HG03095 (cell line): ENCODE measurements at regions not wholly inside any gene's neighbourhood (a gene's known extent, or its start where the extent isn't known, plus 50 kb on each side); places are given as distances from the start of the nearest gene placed in this dataset.
"Not testable (repeated sequence)": the region's sequence is repeated elsewhere in the genome, so short reads cannot be mapped to it uniquely, and the experiment has no call there.

Experiments
- ATAC-seq: cut with Tn5 transposase; IDR thresholded peaks from one replicate; pipeline ENCODE4 v1.9.1; 2021; ENCODE audit warnings: moderate library complexity; ENCODE audit not compliant: unreplicated experiment

GRCh38 chr1:120282744-120283464 is 106.6 kb upstream of the SEC22B start:
- not testable (repeated sequence) for ATAC-seq

- not testable (repeated sequence) for ATAC-seq
Measured at GRCh38 chr1:120278259-120278610, 101.9 kb upstream of the SEC22B start.

DNA sequence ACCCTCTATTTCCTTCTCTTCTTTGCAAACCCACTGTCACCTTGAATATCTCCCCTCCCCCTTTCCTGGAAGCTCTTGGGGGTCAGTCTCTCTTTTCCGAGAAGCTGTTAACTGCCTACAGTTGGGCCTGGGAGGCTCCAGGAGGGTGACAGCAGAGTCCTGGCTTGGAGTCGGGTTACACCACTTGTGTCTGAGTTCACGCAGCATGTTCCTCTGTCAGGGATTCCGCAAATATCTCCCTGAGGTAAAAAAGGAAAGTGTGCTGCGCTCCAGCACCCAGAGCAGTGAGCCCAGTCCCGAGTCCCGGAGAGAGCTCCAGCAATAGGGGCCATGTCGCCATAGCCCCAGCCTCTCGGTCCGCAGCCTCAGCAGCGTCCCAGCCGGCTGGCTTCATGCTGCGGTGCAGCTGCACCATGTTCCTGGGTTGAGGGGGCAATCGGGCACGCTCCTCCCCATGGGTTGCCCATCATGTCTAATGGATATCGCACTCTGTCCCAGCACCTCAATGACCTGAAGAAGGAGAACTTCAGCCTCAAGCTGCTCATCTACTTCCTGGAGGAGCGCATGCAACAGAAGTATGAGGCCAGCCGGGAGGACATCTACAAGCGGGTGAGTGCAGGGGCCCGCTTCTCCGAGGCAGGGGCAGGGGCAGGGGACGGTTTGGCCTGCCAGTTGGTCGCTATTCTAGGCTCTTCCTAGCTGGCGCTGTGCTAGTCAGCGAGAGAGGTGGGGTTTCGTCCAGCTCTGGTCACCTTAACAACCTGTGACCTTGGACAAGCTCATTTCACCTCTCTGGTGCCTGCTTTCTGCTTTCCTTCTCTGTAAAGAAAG is 101.3 kb upstream of the SEC22B start:
- ATAC-seq = not testable (repeated sequence)

GRCh38 chr1:120276710-120277109 is 100.4 kb upstream of the SEC22B start:
- ATAC-seq = not testable (repeated sequence)

DNA sequence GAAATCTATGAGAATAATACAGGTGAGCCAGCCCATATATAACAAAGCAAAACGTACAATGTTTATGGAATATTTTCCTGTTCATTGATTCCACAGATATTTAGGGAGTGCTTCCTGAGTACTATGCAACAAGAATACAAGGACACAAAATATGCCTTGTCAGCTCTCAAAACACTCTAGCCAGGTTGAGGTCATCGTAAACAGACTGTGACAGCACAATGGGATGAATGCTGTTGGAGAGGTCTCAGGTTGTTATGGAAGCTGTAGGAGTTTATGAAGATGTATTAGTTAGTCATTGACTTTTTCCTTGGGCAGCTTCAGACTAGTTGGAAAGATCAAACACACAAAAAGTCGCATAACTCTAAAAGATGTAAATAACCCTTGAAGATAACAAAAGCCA is 98.1 kb upstream of the SEC22B start:
- not testable (repeated sequence) for ATAC-seq

DNA sequence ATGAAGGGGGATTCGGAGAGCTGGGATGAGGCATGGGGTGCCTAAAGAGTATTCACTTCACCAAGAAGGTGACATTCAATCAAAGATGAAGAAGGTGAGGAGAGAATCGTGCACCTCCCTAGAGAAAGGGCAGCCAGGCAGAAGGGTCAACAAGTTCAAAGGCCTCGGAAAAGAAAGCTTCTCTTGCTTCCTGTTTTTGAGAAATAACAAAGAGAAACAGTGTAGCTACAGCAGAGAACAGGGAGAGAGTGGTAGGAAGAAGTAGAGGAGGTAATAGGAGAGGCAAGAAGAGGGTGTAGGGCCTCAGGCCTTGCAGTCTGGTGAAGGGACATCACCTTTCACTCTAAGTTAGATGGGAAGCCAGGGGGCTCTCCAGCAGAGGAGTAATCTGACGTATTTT is 97.0 kb upstream of the SEC22B start:
- not testable (repeated sequence) for ATAC-seq

GRCh38 chr1:120272242-120272641 is 95.9 kb upstream of the SEC22B start:
- not testable (repeated sequence) for ATAC-seq

DNA sequence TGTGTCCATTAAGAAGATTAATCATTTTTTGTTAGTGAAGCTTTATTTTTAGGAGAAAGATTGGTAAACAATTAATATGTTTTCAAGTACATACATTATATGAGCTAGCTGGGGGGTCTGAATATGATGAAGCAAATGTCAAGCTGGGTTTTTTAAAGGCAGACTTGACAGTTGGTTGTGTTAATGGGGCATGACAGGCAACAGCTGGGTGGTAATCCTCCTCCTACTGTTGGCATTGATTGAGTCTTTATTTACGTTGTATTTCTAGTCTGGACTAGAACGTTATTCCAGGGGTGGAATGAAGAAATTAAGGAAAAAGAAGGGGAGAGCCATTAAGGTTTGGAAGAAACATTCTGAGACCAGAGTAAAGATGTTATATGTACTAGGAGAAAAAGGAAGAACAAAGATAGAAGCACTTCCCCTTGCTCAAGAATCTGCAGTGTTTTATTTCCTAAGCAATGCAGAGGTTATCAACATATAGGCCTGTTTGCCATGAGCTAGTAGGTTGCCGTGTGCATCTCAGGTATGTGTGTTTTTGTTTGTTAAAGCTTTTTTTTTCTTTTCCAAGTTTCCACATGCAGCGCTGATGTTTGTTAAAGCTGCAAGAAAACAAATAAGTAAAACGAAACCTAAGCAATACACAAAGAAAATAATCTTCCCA is 95.4 kb upstream of the SEC22B start:
- ATAC-seq = not testable (repeated sequence)

DNA sequence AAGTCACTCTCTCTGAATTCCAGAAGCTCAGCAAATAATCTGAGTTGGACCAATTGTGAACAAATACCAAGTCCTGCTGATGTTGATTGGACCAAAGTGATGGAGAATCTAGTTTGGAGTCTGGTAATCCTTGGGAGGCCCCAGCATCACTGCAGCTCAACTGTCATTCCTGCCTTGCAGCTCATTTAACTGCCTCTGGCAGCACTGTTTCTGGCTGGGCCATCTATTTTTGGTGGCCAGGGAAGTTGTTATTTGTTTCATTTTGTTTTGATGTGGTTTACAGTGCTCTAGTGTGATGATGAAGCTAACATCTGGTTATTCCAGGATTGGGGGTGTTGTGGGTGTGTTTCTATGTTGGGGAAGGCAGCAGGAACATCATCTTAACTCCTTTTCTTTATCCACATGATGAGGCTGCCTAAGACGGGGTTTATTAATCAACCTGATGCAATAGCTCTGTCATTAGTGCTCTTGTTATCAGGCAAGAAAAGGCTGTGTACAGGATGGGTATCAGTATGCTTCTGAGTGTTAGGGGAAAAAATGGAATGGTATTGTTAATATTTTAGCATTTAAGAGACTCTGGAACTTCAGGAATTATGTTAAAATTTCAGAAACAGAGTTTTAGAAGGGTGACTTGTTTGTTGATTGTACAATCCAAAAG is 91.7 kb upstream of the SEC22B start:
- not testable (repeated sequence) for ATAC-seq

DNA sequence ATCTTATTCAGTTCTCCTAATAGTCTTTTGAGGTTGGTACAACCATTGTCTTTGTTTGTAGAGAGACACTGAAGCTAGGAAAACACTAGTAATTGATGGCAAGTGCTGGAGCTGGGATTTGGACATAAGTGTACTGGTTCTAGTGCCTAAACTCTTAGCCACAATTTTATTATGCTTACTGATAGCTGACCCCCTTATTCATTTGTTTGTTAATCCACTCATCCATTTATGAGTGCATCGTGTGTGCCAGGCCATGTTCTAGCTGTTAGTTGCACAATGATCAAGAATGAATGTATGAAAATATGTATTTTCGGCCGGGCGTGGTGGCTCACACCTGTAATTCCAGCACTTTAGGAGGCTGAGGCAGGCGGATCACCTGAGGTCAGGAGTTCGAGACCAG is 88.2 kb upstream of the SEC22B start:
- not testable (repeated sequence) for ATAC-seq

DNA sequence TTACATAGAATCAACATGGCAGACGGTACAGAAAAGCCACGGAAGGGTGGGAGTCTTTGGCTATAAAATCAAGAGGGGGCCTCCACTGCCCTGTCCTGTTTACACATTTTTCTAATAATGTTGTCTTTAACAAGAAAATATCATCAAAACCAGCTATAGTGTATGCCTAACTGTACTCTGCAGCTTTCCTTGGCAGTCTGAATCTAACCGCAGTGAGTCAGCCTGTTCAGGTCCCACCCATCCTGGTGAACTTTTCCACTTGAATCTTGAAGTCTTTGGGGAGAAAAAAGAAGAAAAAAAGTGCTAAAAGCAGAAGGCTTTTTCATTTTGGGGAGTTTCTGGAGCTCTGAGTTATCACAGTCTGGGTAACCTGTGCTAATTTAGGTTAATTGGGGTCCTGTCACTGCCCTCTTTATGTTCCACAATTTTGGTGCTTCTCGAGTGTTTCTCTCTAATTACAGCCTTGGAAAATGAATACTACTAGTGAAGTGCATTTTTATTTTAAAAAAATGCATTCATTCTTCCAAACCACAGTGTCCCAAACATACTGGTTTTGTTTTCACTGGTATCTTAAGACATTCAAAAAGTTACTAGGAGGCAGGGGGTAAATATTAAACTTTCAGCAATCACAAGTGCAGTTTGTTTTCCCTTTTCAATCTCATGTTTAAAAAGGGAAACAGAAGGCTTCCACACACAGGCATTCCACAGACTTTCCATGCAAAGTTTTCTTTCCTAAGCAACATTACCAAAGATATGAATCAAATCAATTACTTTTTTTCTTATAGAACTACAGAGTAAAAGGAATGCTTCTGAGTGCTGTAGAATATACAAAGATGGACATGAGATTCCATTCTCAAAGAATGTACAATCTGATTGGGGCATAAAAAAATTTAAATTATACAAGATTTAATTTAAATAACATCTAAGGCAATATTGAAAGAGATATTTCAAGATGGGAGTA is 86.8 kb upstream of the SEC22B start:
- not testable (repeated sequence) for ATAC-seq

DNA sequence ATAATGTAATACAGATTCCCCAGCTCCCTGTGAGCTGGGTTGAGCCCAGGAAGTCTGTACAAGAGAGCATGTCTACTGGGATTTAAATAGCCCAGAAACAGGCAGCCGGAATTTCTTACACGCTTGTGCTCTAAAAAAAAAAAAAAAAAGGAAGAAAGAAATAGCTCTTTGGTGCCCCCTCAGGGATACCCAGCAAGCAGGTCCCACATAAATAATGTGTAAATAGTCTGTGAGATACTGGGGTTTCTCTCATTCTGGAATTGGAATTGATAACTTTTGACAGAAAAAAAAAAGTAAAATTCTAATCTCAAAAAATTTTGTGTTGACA is 81.4 kb upstream of the SEC22B start:
- not testable (repeated sequence) for ATAC-seq

DNA sequence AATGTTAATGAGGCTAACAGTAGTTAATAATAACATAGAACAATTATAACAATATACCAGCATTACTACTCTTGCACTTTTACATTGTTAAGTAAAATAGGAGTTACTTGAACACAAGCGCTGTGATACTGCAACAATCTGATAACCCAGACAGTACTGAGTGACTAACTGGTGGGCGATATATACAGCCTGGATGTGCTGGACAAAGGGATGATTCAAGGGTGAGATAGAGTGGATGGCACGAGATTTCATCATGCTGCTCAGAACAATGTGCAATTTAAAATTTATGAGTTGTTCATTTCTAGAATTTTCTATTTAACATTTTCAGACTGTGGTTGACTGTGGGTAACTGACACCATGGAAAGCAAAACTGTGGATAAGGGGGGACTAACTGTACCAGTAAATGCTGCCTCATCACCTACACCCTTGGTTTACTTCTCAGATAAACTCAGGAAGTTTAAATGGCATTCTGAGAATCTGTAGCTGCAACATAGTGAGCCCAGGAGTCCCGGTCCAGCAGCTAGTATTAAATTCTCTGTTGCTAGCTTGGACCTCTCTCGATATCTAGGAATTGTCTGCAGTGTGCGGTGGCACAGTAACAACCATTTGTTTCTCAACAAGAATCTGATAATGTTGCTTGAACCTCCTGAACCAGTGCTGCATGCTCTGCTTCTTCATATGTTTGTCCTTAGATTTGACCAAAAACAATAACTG is 80.9 kb upstream of the SEC22B start:
- not testable (repeated sequence) for ATAC-seq

DNA sequence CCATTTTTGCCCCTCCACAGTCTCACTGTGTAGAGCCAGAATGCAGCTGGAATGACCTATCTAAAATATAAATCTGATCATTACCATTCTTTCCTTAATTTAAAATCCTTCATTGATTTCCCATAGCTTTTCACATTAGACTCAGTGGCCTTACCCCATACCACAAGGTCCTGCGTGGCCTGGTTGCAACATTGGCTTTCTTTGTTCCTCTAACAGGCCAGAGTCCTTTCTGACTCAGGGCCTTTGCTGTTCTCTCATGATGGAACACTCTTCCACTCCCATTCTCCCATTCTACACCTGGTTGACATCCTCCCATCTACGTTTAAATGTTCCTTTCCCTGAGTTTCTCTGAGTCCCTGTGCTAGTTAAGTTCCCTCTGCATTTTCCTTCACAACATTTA is 74.4 kb upstream of the SEC22B start:
- ATAC-seq = not testable (repeated sequence)

GRCh38 chr1:120248726-120249427 is 72.6 kb upstream of the SEC22B start:
- not testable (repeated sequence) for ATAC-seq

GRCh38 chr1:120248203-120248602 is 71.9 kb upstream of the SEC22B start:
- not testable (repeated sequence) for ATAC-seq

GRCh38 chr1:120243867-120244266 is 67.5 kb upstream of the SEC22B start:
- not testable (repeated sequence) for ATAC-seq

- ATAC-seq = not testable (repeated sequence)
Measured at GRCh38 chr1:120242582-120242981, 66.3 kb upstream of the SEC22B start.

DNA sequence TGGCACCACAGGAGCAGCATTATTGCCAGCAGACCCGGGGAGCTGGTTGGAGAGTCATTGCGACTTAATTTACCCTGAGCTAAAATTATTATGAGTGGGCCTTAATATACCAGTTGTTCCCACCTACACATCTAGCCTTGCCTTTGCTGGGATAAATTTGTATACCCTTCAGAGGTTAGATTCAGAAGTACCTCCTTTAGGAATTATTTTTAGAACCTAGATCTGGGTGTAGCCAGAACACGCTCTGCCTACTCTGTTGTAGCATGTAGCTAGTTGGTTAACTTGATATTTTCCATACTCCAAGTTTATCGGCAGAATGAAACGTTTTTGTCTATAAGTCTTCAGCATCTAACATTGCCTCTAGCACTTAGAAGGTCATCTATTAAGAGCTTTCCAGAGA is 65.5 kb upstream of the SEC22B start:
- not testable (repeated sequence) for ATAC-seq
